ENCODE measurements at regions not wholly inside any gene's neighbourhood (a gene's known extent, or its start where the extent isn't known, plus 50 kb on each side); places are given as distances from the start of the nearest gene placed in this dataset.

DNA sequence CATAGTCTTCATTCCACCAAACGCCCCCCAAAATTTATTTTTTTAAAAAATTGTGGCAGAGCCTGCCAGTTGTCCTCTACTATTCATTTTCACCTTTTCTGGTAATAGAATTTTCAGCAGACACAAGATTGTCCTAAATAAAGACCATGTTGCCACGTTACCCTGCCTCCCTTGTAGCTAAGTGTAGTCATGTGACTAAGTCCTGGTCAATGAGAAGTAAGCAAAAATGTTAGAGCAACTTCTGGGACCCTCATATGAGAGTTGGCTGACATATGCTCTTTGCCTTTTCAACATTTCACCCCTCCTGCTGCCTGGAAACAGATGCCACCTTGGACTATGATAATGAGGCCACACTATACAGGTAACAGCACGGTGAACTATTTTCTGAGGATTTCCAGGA lies 203.1 kb downstream of the PIK3R1 start:
- CTCF ChIA-PET = interaction anchor here (1.0 to 3.1 kb wide), 3 partner anchors 12 to 132 kb away, joined by 3 to 10 read pairs (median 3); no protein-coding TSS in a partner anchor
- H3K27me3 ChIP-seq (ENCODE audit: control insufficient read depth, insufficient read depth, low read length) = no peaks in the 10 kb centered on the region
- H3K4me3 ChIP-seq (ENCODE audit: low read depth, low read length) = no peak overlapping the region
- DNase-seq (ENCODE audit: low read depth) = no peak
- POLR2A ChIA-PET = interaction anchor here (1.0 kb wide), 1 partner anchor 23 kb away, joined by 3 read pairs; no protein-coding TSS in a partner anchor
- H3K36me3 ChIP-seq (ENCODE audit: control insufficient read depth, insufficient read depth, low read length) = no peaks in the 10 kb centered on the region
- TF ChIP-seq, protein P1, sequence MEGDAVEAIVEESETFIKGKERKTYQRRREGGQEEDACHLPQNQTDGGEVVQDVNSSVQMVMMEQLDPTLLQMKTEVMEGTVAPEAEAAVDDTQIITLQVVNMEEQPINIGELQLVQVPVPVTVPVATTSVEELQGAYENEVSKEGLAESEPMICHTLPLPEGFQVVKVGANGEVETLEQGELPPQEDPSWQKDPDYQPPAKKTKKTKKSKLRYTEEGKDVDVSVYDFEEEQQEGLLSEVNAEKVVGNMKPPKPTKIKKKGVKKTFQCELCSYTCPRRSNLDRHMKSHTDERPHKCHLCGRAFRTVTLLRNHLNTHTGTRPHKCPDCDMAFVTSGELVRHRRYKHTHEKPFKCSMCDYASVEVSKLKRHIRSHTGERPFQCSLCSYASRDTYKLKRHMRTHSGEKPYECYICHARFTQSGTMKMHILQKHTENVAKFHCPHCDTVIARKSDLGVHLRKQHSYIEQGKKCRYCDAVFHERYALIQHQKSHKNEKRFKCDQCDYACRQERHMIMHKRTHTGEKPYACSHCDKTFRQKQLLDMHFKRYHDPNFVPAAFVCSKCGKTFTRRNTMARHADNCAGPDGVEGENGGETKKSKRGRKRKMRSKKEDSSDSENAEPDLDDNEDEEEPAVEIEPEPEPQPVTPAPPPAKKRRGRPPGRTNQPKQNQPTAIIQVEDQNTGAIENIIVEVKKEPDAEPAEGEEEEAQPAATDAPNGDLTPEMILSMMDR (IDR thresholded peaks at IDR 0.05; ENCODE audit: insufficient read depth, low read depth, low read length) = no peak

DNA sequence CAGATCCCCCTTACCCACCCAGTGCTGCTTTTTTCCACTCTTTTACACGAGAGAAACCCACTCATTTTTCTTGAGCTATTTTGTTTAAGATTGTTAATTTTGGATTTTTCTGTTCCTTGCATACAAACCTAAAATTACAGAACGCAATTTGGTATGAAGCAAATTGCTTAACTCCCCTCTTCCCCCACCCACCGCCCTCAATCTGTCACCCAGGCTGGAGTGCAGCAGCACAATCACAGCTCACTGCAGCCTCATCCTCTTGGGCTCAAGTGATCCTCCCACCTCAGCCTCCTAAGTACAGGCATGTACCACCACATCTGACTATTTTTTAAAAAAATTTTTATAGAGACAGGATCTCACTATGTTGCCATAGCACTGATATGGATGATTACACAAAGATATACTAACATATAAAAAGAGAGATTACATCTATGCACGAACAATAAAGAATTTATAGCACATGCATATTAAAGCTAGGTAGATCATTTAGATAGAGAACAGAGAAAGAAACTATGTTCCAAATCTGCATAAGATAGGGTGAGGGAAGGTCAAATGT lies 203.6 kb downstream of the PIK3R1 start:
- TF ChIP-seq, protein P1 (IDR thresholded peaks at IDR 0.05; ENCODE audit: insufficient read depth, low read depth, low read length) = no peak
- Histone ChIP-seq H3K36me3 (ENCODE audit: control insufficient read depth, insufficient read depth, low read length) (no peaks in the 10 kb centered on the region), H3K27me3 (ENCODE audit: control insufficient read depth, insufficient read depth, low read length) (no peaks in the 10 kb centered on the region), H3K4me3 (ENCODE audit: low read depth, low read length) (no peak overlapping the region)
- POLR2A ChIA-PET = no interaction called here
- CTCF ChIA-PET = interaction anchor here (0.8 to 3.1 kb wide), 4 partner anchors 9 to 133 kb away, joined by 3 to 10 read pairs (median 4); no protein-coding TSS in a partner anchor
- no peak for DNase-seq (ENCODE audit: low read depth)

DNA sequence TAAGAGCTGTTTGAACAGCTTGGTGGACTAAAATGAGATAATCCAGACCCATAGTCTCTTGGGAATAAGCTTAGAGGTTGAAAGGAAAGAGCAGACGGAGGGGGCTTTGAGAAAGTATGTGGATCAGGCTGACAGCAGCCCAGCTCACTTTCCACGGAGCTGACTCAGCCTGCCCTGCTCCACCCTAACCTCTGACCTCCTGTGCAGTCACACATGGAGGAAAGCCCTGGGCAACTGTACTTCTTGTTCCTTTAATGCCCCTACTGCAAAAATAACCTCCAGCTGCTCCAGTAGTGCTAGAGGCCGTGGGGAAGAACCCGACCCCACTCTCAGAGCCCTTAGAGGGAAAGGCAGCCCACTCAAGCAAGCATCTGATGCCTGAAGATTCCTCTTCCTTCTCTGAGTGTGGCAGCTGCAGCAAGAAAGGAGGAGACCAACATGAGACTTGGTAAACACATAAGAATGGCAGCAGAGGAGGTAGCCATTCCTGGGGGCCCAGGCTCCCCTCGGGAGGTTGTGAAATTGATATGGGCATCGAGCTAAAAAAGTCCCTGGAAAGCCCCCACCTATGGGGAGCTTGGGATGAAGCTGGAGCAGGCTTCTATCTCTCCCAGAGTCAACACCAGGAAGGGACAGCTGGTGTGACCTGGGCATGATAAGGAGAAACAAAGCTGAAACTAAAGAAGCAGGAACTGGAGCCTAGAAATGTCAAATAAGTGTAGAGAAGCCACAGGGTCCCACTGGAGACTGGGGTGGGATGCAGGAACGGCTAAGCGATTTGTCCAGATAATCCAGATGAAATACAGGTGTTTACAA lies 204.3 kb downstream of the PIK3R1 start:
- DNase-seq (ENCODE audit: low read depth) = no peak
- no peaks in the 10 kb centered on the region for H3K36me3 ChIP-seq (ENCODE audit: control insufficient read depth, insufficient read depth, low read length)
- TF ChIP-seq, protein P1 (IDR thresholded peaks at IDR 0.05; ENCODE audit: insufficient read depth, low read depth, low read length) = no peak
- no peaks in the 10 kb centered on the region for H3K27me3 ChIP-seq (ENCODE audit: control insufficient read depth, insufficient read depth, low read length)
- ChIA-PET CTCF (interaction anchor here (0.8 to 3.1 kb wide), 4 partner anchors 10 to 58 kb away, joined by 3 to 10 read pairs (median 4); no protein-coding TSS in a partner anchor), POLR2A (no interaction called here)
- H3K4me3 ChIP-seq (ENCODE audit: low read depth, low read length) = no peak overlapping the region

DNA sequence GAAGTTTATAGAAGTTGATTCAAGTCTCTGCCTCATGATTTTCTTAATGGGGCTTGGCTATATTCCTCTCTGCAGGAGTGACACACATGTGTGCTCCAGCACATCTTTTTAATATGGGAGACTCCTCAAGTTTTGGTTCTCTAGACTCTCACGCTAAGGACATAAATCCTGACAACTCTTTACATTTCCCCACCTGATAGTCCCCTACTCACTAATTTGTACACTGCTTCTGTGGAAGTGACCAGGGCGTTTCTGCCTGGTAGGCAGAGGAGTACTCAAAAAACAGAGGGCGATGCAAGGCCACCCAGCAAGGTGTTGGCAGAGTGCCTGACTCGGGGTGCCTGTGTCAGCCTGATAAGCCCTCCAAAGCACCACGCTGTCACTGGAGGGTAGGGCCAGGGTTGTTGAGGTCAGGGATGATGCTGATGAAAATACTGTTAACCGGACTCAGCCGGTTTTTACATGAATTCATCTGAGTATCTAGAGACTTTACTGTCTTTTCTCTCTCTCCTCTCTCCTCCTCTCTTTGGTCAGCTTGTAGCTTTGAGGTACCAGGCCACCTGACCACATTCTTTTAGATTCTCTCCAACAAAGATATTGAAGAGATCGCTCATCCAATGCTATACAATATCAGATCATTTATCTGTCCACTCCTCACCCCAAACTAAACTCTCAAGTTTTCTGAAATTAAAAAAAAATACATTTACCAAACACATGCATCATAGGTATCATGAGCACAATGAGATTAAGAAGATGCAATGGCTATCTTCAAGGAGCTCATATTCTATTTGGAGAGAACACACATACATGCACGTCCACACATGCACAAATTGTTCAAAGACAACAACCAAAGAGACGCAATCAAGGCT lies 205.2 kb downstream of the PIK3R1 start:
- DNase-seq (ENCODE audit: low read depth) = no peak
- Histone ChIP-seq H3K36me3 (ENCODE audit: control insufficient read depth, insufficient read depth, low read length) (no peaks in the 10 kb centered on the region), H3K4me3 (ENCODE audit: low read depth, low read length) (no peak overlapping the region), H3K27me3 (ENCODE audit: control insufficient read depth, insufficient read depth, low read length) (no peaks in the 10 kb centered on the region)
- CTCF ChIA-PET = interaction anchor here (0.9 to 3.1 kb wide), 2 partner anchors 10 to 40 kb away, joined by 3 to 10 read pairs; no protein-coding TSS in a partner anchor
- TF ChIP-seq, protein P1 (IDR thresholded peaks at IDR 0.05; ENCODE audit: insufficient read depth, low read depth, low read length) = no peak
- POLR2A ChIA-PET = no interaction called here

All from BJ (cell line).